ENCODE measurements at regions not wholly inside any gene's neighbourhood (a gene's known extent, or its start where the extent isn't known, plus 50 kb on each side); places are given as distances from the start of the nearest gene placed in this dataset.

- TF ChIP-seq CTCF (conservative IDR thresholded peaks at IDR 0.05) (no peak), ZFX (IDR thresholded peaks at IDR 0.05) (no peak)
Observed at GRCh38 chr5:105501315-105501714, 1938.7 kb upstream of the NUDT12 start.
